GM12891 (cell line): ENCODE measurements at regions not wholly inside any gene's neighbourhood (a gene's known extent, or its start where the extent isn't known, plus 50 kb on each side); places are given as distances from the start of the nearest gene placed in this dataset.

ENCODE experiments used
- POLR2A ChIP-seq: IDR thresholded peaks from 2 replicates; pipeline ENCODE4 v1.6.1; 2011; ENCODE audit warnings: low read depth, low read length, control low read depth
- POLR2AphosphoS5 ChIP-seq: IDR thresholded peaks from 2 replicates; pipeline ENCODE4 v1.6.1; 2011; ENCODE audit warnings: low read depth, low read length, control low read depth
- SPI1 ChIP-seq: IDR thresholded peaks from 2 replicates; pipeline ENCODE4 v1.6.1; 2011; ENCODE audit warnings: low read depth, low read length, control low read depth

DNA sequence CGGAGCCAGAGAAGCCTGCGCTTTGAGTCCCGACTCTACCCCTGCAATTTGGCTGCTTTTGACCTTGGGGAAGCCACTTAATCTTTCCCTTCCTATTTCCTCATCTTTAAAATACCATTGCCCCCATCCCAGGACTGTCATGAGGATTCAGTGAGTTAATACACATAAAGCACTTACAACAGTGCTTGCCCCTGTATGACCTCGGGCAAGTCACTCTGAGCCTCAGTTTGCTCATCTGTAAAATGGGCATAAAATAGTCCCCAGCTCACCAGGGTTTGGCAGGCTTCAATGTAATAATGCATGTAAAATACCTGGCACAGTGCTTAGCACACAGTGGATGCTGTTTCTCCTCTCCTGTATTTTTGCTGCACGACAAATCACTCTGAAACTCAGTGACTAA, 278.7 kb upstream of the PWP1 start:
- TF ChIP-seq POLR2A (no peak), POLR2AphosphoS5 (no peak), SPI1 (no peak)
